AG08395 (cell line): ENCODE measurements at regions not wholly inside any gene's neighbourhood (a gene's known extent, or its start where the extent isn't known, plus 50 kb on each side); places are given as distances from the start of the nearest gene placed in this dataset.
"Not testable (repeated sequence)": the region's sequence is repeated elsewhere in the genome, so short reads cannot be mapped to it uniquely, and the experiment has no call there.

Experiments used
- DNase-seq: peaks from one replicate; pipeline ENCODE4 v3.0.0; 2012; ENCODE audit warnings: mixed read lengths, low spot score

GRCh38 chr13:70511861-70512417 is 403.7 kb upstream of the KLHL1 start:
- DNase-seq, result not testable (repeated sequence)

GRCh38 chr13:70505809-70506208 is 397.6 kb upstream of the KLHL1 start:
- DNase-seq, result no peak

GRCh38 chr13:70502944-70503343 is 394.7 kb upstream of the KLHL1 start:
- no peak for DNase-seq

GRCh38 chr13:70490320-70490935 is 382.2 kb upstream of the KLHL1 start:
- no peak for DNase-seq

- no peak for DNase-seq
Measured at GRCh38 chr13:70484931-70485330, 376.7 kb upstream of the KLHL1 start.

- DNase-seq, result no peak
Measured at GRCh38 chr13:70483599-70484276, 375.5 kb upstream of the KLHL1 start.

GRCh38 chr13:70473907-70474306 is 365.7 kb upstream of the KLHL1 start:
- DNase-seq, result no peak

GRCh38 chr13:70469077-70469476 is 360.8 kb upstream of the KLHL1 start:
- DNase-seq, result no peak

GRCh38 chr13:70457474-70457873 is 349.2 kb upstream of the KLHL1 start:
- DNase-seq, result no peak

- no peak for DNase-seq
Measured at GRCh38 chr13:70448820-70449219, 340.6 kb upstream of the KLHL1 start.

GRCh38 chr13:70432276-70432805 is 324.1 kb upstream of the KLHL1 start:
- no peak for DNase-seq

- no peak for DNase-seq
Measured at GRCh38 chr13:70430256-70430655, 322.0 kb upstream of the KLHL1 start.

GRCh38 chr13:70424928-70425327 is 316.7 kb upstream of the KLHL1 start:
- no peak for DNase-seq

GRCh38 chr13:70424428-70424827 is 316.2 kb upstream of the KLHL1 start:
- DNase-seq, result no peak

GRCh38 chr13:70415136-70415535 is 306.9 kb upstream of the KLHL1 start:
- no peak for DNase-seq

- DNase-seq, result no peak
Measured at GRCh38 chr13:70408865-70409264, 300.6 kb upstream of the KLHL1 start.

- DNase-seq, result no peak
Measured at GRCh38 chr13:70407486-70407885, 299.2 kb upstream of the KLHL1 start.

GRCh38 chr13:70405266-70405665 is 297.0 kb upstream of the KLHL1 start:
- DNase-seq, result no peak

- DNase-seq, result no peak
Measured at GRCh38 chr13:70394031-70394548, 285.8 kb upstream of the KLHL1 start.

GRCh38 chr13:70391678-70392077 is 283.4 kb upstream of the KLHL1 start:
- no peak for DNase-seq

GRCh38 chr13:70390968-70391367 is 282.7 kb upstream of the KLHL1 start:
- no peak for DNase-seq

- no peak for DNase-seq
Measured at GRCh38 chr13:70390064-70390463, 281.8 kb upstream of the KLHL1 start.

GRCh38 chr13:70388935-70389334 is 280.7 kb upstream of the KLHL1 start:
- no peak for DNase-seq
